Gastrocnemius medialis (tissue), 4 donors: ENCODE measurements at regions not wholly inside any gene's neighbourhood (a gene's known extent, or its start where the extent isn't known, plus 50 kb on each side); places are given as distances from the start of the nearest gene placed in this dataset.

Experiments used
- CTCF ChIP-seq, 5 experiments: fragments of 450-650 bp in 3 of 5; fragments of 200-600 bp in 2 of 5; sonication (generic) in 2 of 5; IDR thresholded peaks in 4 of 5; conservative IDR thresholded peaks in 1 of 5; 1 replicate in 4 of 5; 2 replicates in 1 of 5; pipeline ENCODE4 v1.5.1; 2016 to 2019; ENCODE audit warnings: antibody characterized with exemption in 5 of 5, mild to moderate bottlenecking in 3 of 5, moderate library complexity in 3 of 5
- POLR2A ChIP-seq, 2 donors: fragments of 450-650 bp; IDR thresholded peaks; one replicate each; pipeline ENCODE4 v1.6.1; 2017; ENCODE audit warnings: antibody characterized with exemption in 2 of 2, mild to moderate bottlenecking in 2 of 2, moderate library complexity in 2 of 2

- TF ChIP-seq CTCF (IDR thresholded peaks at IDR 0.05 in 4 of 5, conservative IDR thresholded peaks at IDR 0.05 in 1 of 5) (no peak), POLR2A (IDR thresholded peaks at IDR 0.05) (no peak)
Observed at GRCh38 chr9:31323726-31324444, 1060.6 kb upstream of the ACO1 start.
